Lower leg skin (tissue), 3 donors: ENCODE measurements at regions not wholly inside any gene's neighbourhood (a gene's known extent, or its start where the extent isn't known, plus 50 kb on each side); places are given as distances from the start of the nearest gene placed in this dataset.

Source experiments
- POLR2A ChIP-seq, 2 donors: fragments of 450-650 bp; IDR thresholded peaks; one replicate each; pipeline ENCODE4 v1.6.1; 2016 to 2017; ENCODE audit warnings: antibody characterized with exemption in 2 of 2, mild to moderate bottlenecking in 1 of 2, moderate library complexity in 1 of 2
- TF ChIP-seq, protein P1 (sequence below), 3 donors: fragments of 450-650 bp; IDR thresholded peaks; one replicate each; pipeline ENCODE4 v1.5.1; 2016; ENCODE audit warnings: antibody characterized with exemption in 3 of 3, mild to moderate bottlenecking in 3 of 3, moderate library complexity in 2 of 3

GRCh38 chr10:10716972-10717371, 300.7 kb upstream of the CELF2 start:
- TF ChIP-seq POLR2A (IDR thresholded peaks at IDR 0.05) = no peak
- TF ChIP-seq, protein P1, sequence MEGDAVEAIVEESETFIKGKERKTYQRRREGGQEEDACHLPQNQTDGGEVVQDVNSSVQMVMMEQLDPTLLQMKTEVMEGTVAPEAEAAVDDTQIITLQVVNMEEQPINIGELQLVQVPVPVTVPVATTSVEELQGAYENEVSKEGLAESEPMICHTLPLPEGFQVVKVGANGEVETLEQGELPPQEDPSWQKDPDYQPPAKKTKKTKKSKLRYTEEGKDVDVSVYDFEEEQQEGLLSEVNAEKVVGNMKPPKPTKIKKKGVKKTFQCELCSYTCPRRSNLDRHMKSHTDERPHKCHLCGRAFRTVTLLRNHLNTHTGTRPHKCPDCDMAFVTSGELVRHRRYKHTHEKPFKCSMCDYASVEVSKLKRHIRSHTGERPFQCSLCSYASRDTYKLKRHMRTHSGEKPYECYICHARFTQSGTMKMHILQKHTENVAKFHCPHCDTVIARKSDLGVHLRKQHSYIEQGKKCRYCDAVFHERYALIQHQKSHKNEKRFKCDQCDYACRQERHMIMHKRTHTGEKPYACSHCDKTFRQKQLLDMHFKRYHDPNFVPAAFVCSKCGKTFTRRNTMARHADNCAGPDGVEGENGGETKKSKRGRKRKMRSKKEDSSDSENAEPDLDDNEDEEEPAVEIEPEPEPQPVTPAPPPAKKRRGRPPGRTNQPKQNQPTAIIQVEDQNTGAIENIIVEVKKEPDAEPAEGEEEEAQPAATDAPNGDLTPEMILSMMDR (IDR thresholded peaks at IDR 0.05) = no peak
